Keratinocyte (primary cell): ENCODE measurements at regions not wholly inside any gene's neighbourhood (a gene's known extent, or its start where the extent isn't known, plus 50 kb on each side); places are given as distances from the start of the nearest gene placed in this dataset.

Experiments
- DNase-seq: peaks from one replicate; pipeline ENCODE4 v3.0.0-alpha.2; 2011; ENCODE audit warnings: low read depth, missing footprints, low spot score
- FAIRE-seq: peaks from 2 replicates; lab custom pipeline; 2011; peaks lifted over from hg19 to GRCh38; lab: Jason Lieb, UNC
- H2AFZ ChIP-seq: 2 replicates; pipeline ENCODE4 v1.6.0; 2012; ENCODE audit warnings: low read length, control low read depth, inconsistent platforms; ENCODE audit not compliant: control insufficient read depth
- H3K27ac ChIP-seq: 2 replicates; pipeline ENCODE4 v1.5.1; 2011; ENCODE audit warnings: low read length; ENCODE audit not compliant: control insufficient read depth, insufficient read depth
- H3K27me3 ChIP-seq: 3 replicates; pipeline ENCODE4 v1.6.0; 2011; ENCODE audit warnings: low read length; ENCODE audit not compliant: control insufficient read depth, insufficient read depth; ENCODE audit errors: extremely low read depth
- H3K36me3 ChIP-seq, 2 experiments: 2 replicates in 1 of 2; 3 replicates in 1 of 2; pipeline ENCODE4 v1.5.1; 2011; ENCODE audit warnings: low read length in 2 of 2, mild to moderate bottlenecking in 1 of 2; ENCODE audit not compliant: control insufficient read depth in 2 of 2, insufficient read depth in 2 of 2; ENCODE audit errors: extremely low read depth in 1 of 2
- H3K4me1 ChIP-seq: 3 replicates; pipeline ENCODE4 v1.5.1; 2011; ENCODE audit warnings: low read length; ENCODE audit not compliant: control insufficient read depth, insufficient read depth; ENCODE audit errors: extremely low read depth
- H3K4me2 ChIP-seq: 3 replicates; pipeline ENCODE4 v1.6.0; 2011; ENCODE audit warnings: low read depth, low read length; ENCODE audit not compliant: control insufficient read depth, insufficient read depth; ENCODE audit errors: extremely low read depth
- H3K4me3 ChIP-seq, 3 experiments: fragments of 200-600 bp in 1 of 3; sonication (generic) in 1 of 3; 2 replicates in 2 of 3; 3 replicates in 1 of 3; pipeline ENCODE4 v1.5.1; 2011 to 2016; ENCODE audit warnings: low read length in 3 of 3, mild to moderate bottlenecking in 3 of 3, control low read depth in 2 of 3, inconsistent platforms in 1 of 3, low read depth in 1 of 3, mixed read lengths in 1 of 3, mixed run types in 1 of 3, moderate library complexity in 1 of 3; ENCODE audit not compliant: control insufficient read depth in 2 of 3, insufficient read depth in 2 of 3; ENCODE audit errors: extremely low read depth in 1 of 3
- H3K79me2 ChIP-seq: 2 replicates; pipeline ENCODE4 v1.6.0; 2012; ENCODE audit warnings: low read length; ENCODE audit not compliant: control insufficient read depth, insufficient read depth
- H3K9ac ChIP-seq: 3 replicates; pipeline ENCODE4 v1.6.0; 2011; ENCODE audit warnings: low read length; ENCODE audit not compliant: control insufficient read depth, insufficient read depth; ENCODE audit errors: extremely low read depth
- H3K9me1 ChIP-seq: 3 replicates; pipeline ENCODE4 v1.6.0; 2011; ENCODE audit warnings: low read length; ENCODE audit not compliant: control insufficient read depth, insufficient read depth; ENCODE audit errors: extremely low read depth
- H3K9me3 ChIP-seq: 2 replicates; pipeline ENCODE4 v1.5.1; 2012; ENCODE audit warnings: low read depth, low read length; ENCODE audit not compliant: control insufficient read depth
- H4K20me1 ChIP-seq: 3 replicates; pipeline ENCODE4 v1.6.0; 2011; ENCODE audit warnings: low read length; ENCODE audit not compliant: control insufficient read depth, insufficient read depth; ENCODE audit errors: extremely low read depth
- CTCF ChIP-seq, 3 experiments: IDR thresholded peaks in 1 of 3; conservative IDR thresholded peaks in 1 of 3; optimal IDR thresholded peaks in 1 of 3; 2 replicates in 2 of 3; 3 replicates in 1 of 3; pipeline versions ENCODE3 to v1.5.1; 2011; ENCODE audit warnings: low read length in 3 of 3, mild to moderate bottlenecking in 3 of 3, moderate library complexity in 2 of 3, control low read depth in 1 of 3, inconsistent platforms in 1 of 3; ENCODE audit not compliant: insufficient read depth in 2 of 3; ENCODE audit errors: extremely low read depth in 1 of 3
- EZH2 ChIP-seq: IDR thresholded peaks from one replicate; pipeline ENCODE4 v1.6.1; 2012; ENCODE audit warnings: inconsistent platforms, mild to moderate bottlenecking, low read length, moderate library complexity
- dilution Hi-C: fragments of 300-500 bp; cut with MboI; formaldehyde crosslinking; loops from one replicate; pipeline ENCODE4 v1.7.0; 2020; ENCODE audit warnings: low sequenced_read_pairs; ENCODE audit not compliant: extremely low pct_ligation_motif_present

DNA sequence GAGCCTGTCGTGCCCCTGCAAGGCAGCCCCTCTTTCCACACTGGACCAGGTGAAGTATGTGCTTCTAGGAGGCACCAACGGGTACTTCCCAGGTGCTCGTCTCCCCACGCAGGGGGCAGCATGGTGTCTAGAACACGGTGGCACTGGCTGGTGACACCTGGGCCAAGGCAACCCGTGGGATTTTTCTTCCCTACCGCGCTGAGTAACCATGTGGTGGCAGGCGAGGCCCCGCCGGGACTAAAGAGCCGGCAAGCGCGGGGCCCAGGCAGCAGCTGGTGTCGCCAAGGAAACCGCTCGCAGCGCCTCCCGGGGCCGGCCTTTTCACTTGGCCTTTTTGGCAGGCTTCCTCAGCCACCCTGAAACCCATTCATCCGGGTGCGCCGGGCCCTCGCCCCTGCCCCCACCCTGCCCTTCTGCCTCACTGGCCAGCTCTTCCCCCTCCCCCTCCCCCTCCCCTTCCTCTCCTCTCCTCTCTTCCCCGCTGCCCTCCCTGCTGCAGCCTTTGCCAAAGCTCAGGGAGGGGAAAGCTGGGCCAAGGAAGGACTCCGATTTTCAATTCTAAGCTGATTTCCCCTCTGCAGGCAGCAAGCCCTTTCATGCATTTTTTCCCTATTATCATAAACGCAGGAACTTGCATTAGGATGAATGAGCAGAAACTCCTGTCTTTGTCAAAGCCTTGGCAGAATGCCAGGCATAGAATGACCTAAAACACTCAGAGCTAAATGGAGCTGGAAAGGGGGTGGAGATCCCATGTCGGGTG, 81.2 kb downstream of the IRF2BPL start:
- H3K36me3 ChIP-seq, result no peaks in the 10 kb centered on the region
- H3K9me1 ChIP-seq, result no peaks in the 10 kb centered on the region
- H3K27me3 ChIP-seq, result no peaks in the 10 kb centered on the region
- DNase-seq (no peak), FAIRE-seq (peak; percentile 79)
- no peaks in the 10 kb centered on the region for H4K20me1 ChIP-seq
- no peaks in the 10 kb centered on the region for H3K79me2 ChIP-seq
- no peaks in the 10 kb centered on the region for H3K9me3 ChIP-seq
- H3K9ac ChIP-seq, result peak overlapping the region; percentile 42
- H3K27ac ChIP-seq, result peak overlapping the region; percentile 78
- H3K4me3 ChIP-seq, result peak overlapping the region in 2 of 3 experiments; percentile 11 to 15
- dilution Hi-C loops, result no loop called here
- H2AFZ ChIP-seq, result peak overlapping the region; percentile 89
- TF ChIP-seq CTCF (optimal IDR thresholded peaks at IDR 0.05 in 1 of 3, IDR thresholded peaks at IDR 0.05 in 1 of 3, conservative IDR thresholded peaks at IDR 0.05 in 1 of 3; ENCODE audit: extremely low read depth in 1 of 3, insufficient read depth in 2 of 3, low read length in 3 of 3) (peak; percentile 33 to 59 (median 57)), EZH2 (no peak)
- H3K4me1 ChIP-seq, result peaks cover 38% of the 10 kb centered on the region
- peak overlapping the region; percentile 82 for H3K4me2 ChIP-seq

GRCh38 chr14:76946753-76947077, 81.8 kb downstream of the IRF2BPL start:
- Histone ChIP-seq H3K9me1 (no peaks in the 10 kb centered on the region), H3K79me2 (no peaks in the 10 kb centered on the region), H2AFZ (peak overlapping the region; percentile 89), H3K36me3 (no peaks in the 10 kb centered on the region), H3K9me3 (no peaks in the 10 kb centered on the region), H4K20me1 (no peaks in the 10 kb centered on the region), H3K4me1 (peaks cover 38% of the 10 kb centered on the region), H3K9ac (peak overlapping the region; percentile 42), H3K4me3 (peak overlapping the region in 1 of 3 experiments; percentile 7), H3K4me2 (peak overlapping the region; percentile 82), H3K27me3 (no peaks in the 10 kb centered on the region), H3K27ac (peak overlapping the region; percentile 78)
- FAIRE-seq (no peak), DNase-seq (no peak)
- dilution Hi-C loops, result no loop called here
- TF ChIP-seq EZH2, result no peak
- no peak for TF ChIP-seq CTCF (optimal IDR thresholded peaks at IDR 0.05 in 1 of 3, IDR thresholded peaks at IDR 0.05 in 1 of 3, conservative IDR thresholded peaks at IDR 0.05 in 1 of 3; ENCODE audit: extremely low read depth in 1 of 3, insufficient read depth in 2 of 3, low read length in 3 of 3)
